HG03175 (cell line): ENCODE measurements at regions not wholly inside any gene's neighbourhood (a gene's known extent, or its start where the extent isn't known, plus 50 kb on each side); places are given as distances from the start of the nearest gene placed in this dataset.

Source experiments
- ATAC-seq: cut with Tn5 transposase; IDR thresholded peaks from one replicate; pipeline ENCODE4 v1.9.1; 2021; ENCODE audit warnings: mild to moderate bottlenecking, moderate library complexity; ENCODE audit not compliant: unreplicated experiment

DNA sequence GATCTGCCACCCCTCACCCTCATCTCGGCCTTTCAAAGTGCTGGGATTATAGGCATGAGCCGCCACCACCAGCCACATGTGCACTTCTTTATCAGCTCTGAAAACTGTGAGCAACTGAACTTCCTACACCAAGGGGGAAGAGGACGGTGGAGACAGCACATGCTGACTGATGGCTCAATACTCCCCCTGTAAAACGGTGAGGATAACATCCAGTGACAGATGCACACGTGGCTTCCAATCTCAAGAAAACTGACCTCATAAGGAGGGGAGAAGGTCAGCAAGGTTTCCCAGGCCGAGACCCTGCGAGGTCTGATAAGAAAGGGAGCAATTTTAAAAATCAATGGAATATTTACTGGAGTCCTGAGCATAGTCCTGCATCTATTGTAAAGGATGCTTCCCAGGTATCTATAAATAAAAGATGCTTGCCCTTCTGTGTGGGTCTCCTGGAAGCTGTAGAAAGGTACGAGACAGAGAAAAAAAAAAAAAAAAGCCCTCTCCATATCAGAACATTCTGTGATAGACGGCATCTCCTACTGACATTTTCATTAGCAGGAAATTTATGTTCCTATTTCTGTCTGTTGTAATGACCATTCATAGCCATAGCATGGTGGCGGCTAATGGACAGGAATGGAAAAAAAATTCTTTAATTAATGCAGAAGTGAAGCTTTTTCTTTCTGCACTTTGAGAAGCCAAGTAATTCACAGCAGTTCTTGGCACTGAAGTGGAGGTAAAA is 385.1 kb downstream of the ZNF536 start:
- ATAC-seq: no peak

DNA sequence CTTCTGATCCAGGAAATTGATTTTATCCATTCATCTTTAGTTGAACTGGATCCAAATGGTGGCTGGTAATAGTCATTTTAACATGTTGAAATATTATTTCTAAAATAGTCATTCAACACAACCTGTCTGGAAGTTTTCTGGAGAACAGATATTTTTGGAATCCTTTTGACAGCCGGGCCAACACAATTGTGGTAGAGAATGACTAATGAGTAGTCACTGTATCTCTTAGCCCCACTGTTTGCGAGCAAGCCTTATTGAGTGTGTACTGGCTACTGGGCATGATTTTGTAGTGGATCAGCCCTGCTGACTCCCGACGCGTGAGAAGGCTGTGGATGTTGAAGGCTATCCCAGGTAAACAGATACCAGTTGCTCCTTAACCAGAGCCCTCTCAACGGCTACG is 383.4 kb downstream of the ZNF536 start:
- no peak for ATAC-seq

- ATAC-seq: no peak
These were observed 382.0 kb downstream of the ZNF536 start for GRCh38 chr19:30754162-30754561.

DNA sequence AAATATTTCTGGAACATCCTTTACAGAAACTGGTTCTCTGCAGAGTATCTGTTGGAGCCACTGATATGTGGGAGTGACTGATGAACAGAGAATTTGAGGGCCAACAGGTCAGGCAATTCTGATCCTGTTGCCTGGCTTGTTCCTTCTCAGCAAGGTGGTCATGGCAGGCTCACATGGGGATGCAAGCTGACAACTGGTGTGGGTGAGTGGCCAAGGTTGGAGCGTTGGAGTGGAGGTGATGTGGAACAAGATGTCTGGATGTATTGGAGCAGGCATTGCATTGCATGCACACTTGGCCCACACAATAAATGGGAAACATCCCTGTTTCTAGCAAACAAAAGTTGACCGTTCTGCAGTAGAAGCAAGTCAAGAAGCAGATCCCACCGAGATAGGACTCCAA is 380.7 kb downstream of the ZNF536 start:
- no peak for ATAC-seq

- ATAC-seq: no peak
These were observed 380.0 kb downstream of the ZNF536 start for GRCh38 chr19:30752201-30752600.

GRCh38 chr19:30745476-30745985 is 373.3 kb downstream of the ZNF536 start:
- no peak for ATAC-seq

DNA sequence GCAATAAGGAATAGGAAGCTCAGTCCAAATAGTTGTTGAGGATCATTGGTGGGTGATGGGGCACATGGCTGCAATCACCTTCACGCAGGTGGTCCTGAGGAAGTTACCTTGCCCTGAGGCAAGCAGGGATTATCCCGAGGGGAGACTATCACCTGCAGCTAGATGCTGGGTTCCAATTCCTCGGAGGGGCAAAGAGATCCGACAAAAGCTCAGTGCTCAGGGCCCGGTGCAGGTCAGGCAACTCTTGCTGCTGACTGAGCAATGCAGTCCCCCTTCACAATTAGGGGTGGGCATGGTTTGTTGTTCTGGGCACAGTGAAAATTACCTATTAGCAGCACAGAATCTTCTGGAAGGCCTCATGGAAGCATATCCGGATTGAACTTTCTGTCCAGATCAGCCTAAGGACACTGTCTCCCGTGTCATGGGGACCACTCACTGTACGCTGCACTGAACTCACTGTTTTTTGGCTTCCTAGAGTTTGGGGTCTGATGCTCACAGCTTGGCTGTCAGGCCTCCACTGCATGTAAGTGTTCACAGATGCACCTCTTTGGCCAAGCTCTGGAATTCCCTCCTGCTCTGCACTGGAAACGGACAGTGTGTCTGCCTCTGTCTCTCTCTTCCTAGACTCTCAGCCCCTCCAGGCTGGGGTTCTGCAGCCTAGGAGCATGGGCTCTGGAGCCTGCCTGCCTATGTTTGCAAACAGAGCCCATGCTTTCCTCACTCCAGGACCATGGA is 372.7 kb downstream of the ZNF536 start:
- ATAC-seq: no peak

- ATAC-seq: no peak
These were observed 371.5 kb downstream of the ZNF536 start for GRCh38 chr19:30743702-30744101.

- no peak for ATAC-seq
These were observed 370.8 kb downstream of the ZNF536 start for GRCh38 chr19:30743011-30743410.

- ATAC-seq: no peak
These were observed 370.3 kb downstream of the ZNF536 start for GRCh38 chr19:30742406-30742938.

DNA sequence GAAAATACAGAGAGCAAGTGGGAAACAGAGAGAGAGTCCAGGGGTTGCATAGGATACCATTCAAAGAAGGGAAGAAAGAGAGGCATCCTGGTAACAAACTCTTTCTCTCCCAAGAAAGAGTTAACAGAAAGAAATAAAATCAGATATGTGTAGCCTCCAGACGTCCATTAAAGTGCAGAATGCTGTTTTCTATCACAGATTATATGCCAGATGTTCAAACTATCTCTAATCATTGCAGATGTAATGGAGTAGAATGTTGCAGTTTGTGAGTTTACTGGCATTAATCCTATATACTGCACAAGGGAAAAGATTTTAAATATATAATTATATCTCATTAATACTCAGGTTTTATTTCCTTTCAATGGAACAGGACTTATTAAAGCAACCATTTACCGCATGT is 369.4 kb downstream of the ZNF536 start:
- ATAC-seq: no peak

DNA sequence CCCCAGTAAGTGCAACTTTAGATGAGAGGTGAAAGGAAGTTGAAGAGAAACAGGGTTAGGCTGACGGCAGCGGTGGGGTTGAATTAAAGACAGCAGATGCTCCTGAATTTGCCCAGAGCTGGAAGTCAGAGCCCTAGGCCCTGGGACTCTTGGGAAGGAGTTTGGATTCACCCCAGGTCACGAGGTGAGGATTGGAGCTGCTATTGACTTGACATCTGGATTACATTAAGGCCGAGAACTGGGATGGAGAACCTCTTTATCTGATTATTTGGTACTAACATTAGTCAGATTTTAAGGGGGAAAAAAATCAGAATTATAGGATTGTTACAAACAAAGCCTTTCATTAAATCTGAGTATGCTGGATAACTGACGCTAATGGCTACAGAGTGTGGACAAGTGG is 367.2 kb downstream of the ZNF536 start:
- no peak for ATAC-seq

DNA sequence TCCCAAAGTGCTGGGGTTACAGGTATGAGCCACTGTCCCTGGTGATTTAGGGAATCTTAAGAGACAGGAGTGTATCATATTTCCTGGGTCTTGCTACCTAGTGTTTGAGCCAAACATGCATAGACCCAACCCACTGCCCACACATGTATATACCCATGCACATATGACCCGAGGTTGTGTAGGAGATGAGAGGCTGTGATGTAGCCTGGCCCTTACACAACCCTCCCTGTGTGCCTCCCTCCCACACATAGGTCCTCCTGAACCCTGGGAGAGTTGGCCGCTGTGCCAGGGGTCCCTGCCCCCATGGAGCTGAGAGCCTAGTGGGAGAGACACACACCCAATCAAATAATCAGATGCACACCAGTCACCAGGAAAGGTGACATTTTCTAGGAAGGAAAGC is 365.9 kb downstream of the ZNF536 start:
- ATAC-seq: no peak

GRCh38 chr19:30734669-30735068 is 362.5 kb downstream of the ZNF536 start:
- no peak for ATAC-seq

- ATAC-seq: no peak
These were observed 361.8 kb downstream of the ZNF536 start for GRCh38 chr19:30733826-30734550.

- ATAC-seq: no peak
These were observed 359.4 kb downstream of the ZNF536 start for GRCh38 chr19:30731591-30731990.

DNA sequence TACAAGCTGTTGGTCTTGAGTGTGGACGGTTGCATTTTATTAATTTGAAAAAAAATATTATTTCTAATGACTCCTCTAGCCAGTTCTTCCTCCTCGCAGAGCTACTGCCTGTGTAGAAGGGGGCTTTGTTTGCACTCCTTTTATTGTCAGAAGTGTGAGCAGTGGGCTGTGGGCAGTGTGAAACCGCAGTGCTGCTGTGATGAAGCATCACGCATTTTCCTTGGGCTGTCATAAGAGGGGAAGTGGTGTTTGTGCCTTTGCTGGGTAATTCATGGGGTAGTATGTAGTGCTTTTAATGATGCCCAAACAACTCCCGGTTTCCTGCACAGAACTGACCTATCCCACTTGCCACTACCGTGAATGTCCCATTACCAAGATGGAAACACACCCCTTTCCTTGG is 357.3 kb downstream of the ZNF536 start:
- ATAC-seq: no peak

GRCh38 chr19:30722761-30723160 is 350.6 kb downstream of the ZNF536 start:
- ATAC-seq: no peak

GRCh38 chr19:30722186-30722585 is 350.0 kb downstream of the ZNF536 start:
- no peak for ATAC-seq

DNA sequence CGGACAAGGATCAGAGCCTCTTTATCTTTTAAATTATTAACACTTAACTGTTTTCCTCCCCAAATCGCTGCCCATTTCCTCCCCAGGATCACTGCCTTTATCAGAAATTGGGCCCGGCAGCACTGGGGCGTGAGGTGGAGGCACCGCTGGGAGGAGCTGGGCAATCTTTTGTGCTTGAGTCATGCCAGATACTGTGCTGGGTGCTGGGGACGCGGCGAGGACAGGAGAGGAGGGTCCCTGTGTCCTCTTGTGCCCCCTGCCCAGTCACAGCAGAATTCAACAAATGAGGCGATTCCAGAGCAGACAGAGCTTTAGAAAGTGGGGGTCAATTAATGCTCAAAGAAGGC is 347.8 kb downstream of the ZNF536 start:
- ATAC-seq: no peak

GRCh38 chr19:30719189-30719998 is 347.2 kb downstream of the ZNF536 start:
- no peak for ATAC-seq
